GM23248 (cell line): ENCODE measurements at regions not wholly inside any gene's neighbourhood (a gene's known extent, or its start where the extent isn't known, plus 50 kb on each side); places are given as distances from the start of the nearest gene placed in this dataset.

ENCODE experiments used
- DNase-seq: peaks from one replicate; pipeline ENCODE4 v3.0.0-alpha.2; 2015
- H2AFZ ChIP-seq: fragments of 200-600 bp; sonication (generic); 2 replicates; pipeline ENCODE4 v1.6.1; 2016; ENCODE audit warnings: antibody characterized with exemption
- H3F3A ChIP-seq: fragments of 200-600 bp; sonication (generic); 2 replicates; pipeline ENCODE4 v1.6.1; 2016; ENCODE audit warnings: mild to moderate bottlenecking, antibody characterized with exemption, mixed run types; ENCODE audit not compliant: insufficient read depth
- H3K27ac ChIP-seq: fragments of 200-600 bp; sonication (generic); 2 replicates; pipeline ENCODE4 v1.5.1; 2016; ENCODE audit warnings: mild to moderate bottlenecking
- H3K27me3 ChIP-seq: fragments of 200-600 bp; sonication (generic); replicated peaks from 2 replicates; pipeline ENCODE4 v1.6.1; 2016; ENCODE audit warnings: mild to moderate bottlenecking; ENCODE audit not compliant: insufficient read depth
- H3K36me3 ChIP-seq: fragments of 200-600 bp; sonication (generic); 2 replicates; pipeline ENCODE4 v1.6.1; 2016; ENCODE audit warnings: low read depth, mild to moderate bottlenecking
- H3K4me1 ChIP-seq: fragments of 200-600 bp; sonication (generic); 2 replicates; pipeline ENCODE4 v1.6.1; 2016; ENCODE audit warnings: mild to moderate bottlenecking; ENCODE audit not compliant: insufficient read depth
- H3K4me2 ChIP-seq: fragments of 200-600 bp; sonication (generic); one replicate; pipeline ENCODE4 v1.6.1; 2016; ENCODE audit warnings: mild to moderate bottlenecking; ENCODE audit not compliant: unreplicated experiment
- H3K4me3 ChIP-seq: fragments of 200-600 bp; sonication (generic); 2 replicates; pipeline ENCODE4 v1.5.1; 2016; ENCODE audit warnings: mild to moderate bottlenecking
- H3K79me2 ChIP-seq: fragments of 200-600 bp; sonication (generic); 2 replicates; pipeline ENCODE4 v1.6.1; 2016; ENCODE audit warnings: mild to moderate bottlenecking; ENCODE audit not compliant: insufficient read depth
- H3K9ac ChIP-seq: fragments of 200-600 bp; sonication (generic); 2 replicates; pipeline ENCODE4 v1.6.1; 2016; ENCODE audit warnings: mild to moderate bottlenecking
- H3K9me2 ChIP-seq: fragments of 200-600 bp; sonication (generic); 2 replicates; pipeline ENCODE4 v1.6.1; 2016; ENCODE audit warnings: mixed run types, mild to moderate bottlenecking, moderate library complexity; ENCODE audit not compliant: insufficient read depth
- H3K9me3 ChIP-seq: fragments of 200-600 bp; sonication (generic); one replicate; pipeline ENCODE4 v1.6.1; 2017; ENCODE audit warnings: low read depth
- H4K20me1 ChIP-seq: fragments of 200-600 bp; sonication (generic); 2 replicates; pipeline ENCODE4 v1.6.0; 2016; ENCODE audit not compliant: insufficient read depth
- EZH2 ChIP-seq: fragments of 200-600 bp; sonication (generic); IDR thresholded peaks from 2 replicates; pipeline ENCODE4 v1.6.1; 2018; ENCODE audit warnings: antibody characterized with exemption, mild to moderate bottlenecking; ENCODE audit not compliant: insufficient read depth, poor library complexity, severe bottlenecking
- EZH2phosphoT487 ChIP-seq: fragments of 200-600 bp; sonication (generic); IDR thresholded peaks from 2 replicates; pipeline ENCODE4 v1.6.1; 2018; ENCODE audit warnings: antibody characterized with exemption, moderate library complexity, mild to moderate bottlenecking, low read depth; ENCODE audit not compliant: insufficient read depth
- WGBS, 2 experiments: methylation state at CpG; one replicate each; pipeline ENCODE4 v1.1.6; 2015 to 2017; ENCODE audit warnings: low lambda C conversion rate in 2 of 2, low coverage in 1 of 2; ENCODE audit errors: missing lambda C conversion rate in 2 of 2; 5-methylcytosine and 5-hydroxymethylcytosine counted together
- in situ Hi-C: fragments of 300-500 bp; cut with MboI; formaldehyde crosslinking; loops from 2 replicates; pipeline ENCODE4 v1.15.0; 2020

GRCh38 chr1:215487466-215487865 lies 79.6 kb upstream of the KCTD3 start:
- Histone ChIP-seq H4K20me1 (no peaks in the 10 kb centered on the region), H3K27me3 (no peaks in the 10 kb centered on the region), H3K4me1 (peaks cover 19% of the 10 kb centered on the region), H3K27ac (no peak overlapping the region), H3K36me3 (no peaks in the 10 kb centered on the region), H3K9me3 (no peaks in the 10 kb centered on the region), H3K4me3 (no peak overlapping the region), H3K4me2 (no peak overlapping the region), H3K79me2 (no peaks in the 10 kb centered on the region), H3K9me2 (no peaks in the 10 kb centered on the region), H2AFZ (no peak overlapping the region), H3K9ac (no peak overlapping the region), H3F3A (0 out of 2 replicates have a peak, but pooled peaks cover 14% of the 10 kb centered on the region)
- in situ Hi-C loops, result no loop called here
- no peak for TF ChIP-seq EZH2phosphoT487
- no peak for TF ChIP-seq EZH2
- 83 to 88% methylated on average over 1 of the region's 1 CpG for WGBS, 2 experiments
- DNase-seq, result no peak

DNA sequence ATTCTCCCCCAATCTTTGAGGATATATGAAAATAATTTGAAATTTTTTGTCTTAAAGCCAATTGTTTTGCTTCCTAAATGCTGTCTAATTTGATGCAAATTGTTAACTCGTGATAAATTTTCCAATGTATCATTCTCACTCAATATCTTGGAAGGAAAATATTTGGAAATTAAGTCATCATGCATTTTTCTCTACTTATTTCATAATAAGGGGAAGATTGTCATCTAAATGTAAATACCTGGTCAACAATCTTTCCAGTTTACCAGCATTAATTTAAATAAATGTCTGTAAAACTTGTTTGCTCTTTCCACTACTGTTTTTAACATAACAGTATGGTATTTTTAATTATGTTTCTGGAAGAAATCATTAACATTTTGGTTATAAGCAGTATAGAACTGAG lies 78.3 kb upstream of the KCTD3 start:
- Histone ChIP-seq H3K4me2 (no peak overlapping the region), H3K9me3 (no peaks in the 10 kb centered on the region), H3F3A (0 out of 2 replicates have a peak, but pooled peaks cover 14% of the 10 kb centered on the region), H3K27me3 (no peaks in the 10 kb centered on the region), H3K4me3 (no peak overlapping the region), H3K9me2 (no peaks in the 10 kb centered on the region), H2AFZ (no peak overlapping the region), H3K9ac (no peak overlapping the region), H3K27ac (no peak overlapping the region), H4K20me1 (no peaks in the 10 kb centered on the region), H3K79me2 (no peaks in the 10 kb centered on the region), H3K4me1 (peaks cover 19% of the 10 kb centered on the region), H3K36me3 (no peaks in the 10 kb centered on the region)
- TF ChIP-seq EZH2phosphoT487, result no peak
- WGBS, 2 experiments, result 15 to 25% methylated on average over 1 of the region's 1 CpG
- no peak for DNase-seq
- in situ Hi-C loops, result no loop called here

DNA sequence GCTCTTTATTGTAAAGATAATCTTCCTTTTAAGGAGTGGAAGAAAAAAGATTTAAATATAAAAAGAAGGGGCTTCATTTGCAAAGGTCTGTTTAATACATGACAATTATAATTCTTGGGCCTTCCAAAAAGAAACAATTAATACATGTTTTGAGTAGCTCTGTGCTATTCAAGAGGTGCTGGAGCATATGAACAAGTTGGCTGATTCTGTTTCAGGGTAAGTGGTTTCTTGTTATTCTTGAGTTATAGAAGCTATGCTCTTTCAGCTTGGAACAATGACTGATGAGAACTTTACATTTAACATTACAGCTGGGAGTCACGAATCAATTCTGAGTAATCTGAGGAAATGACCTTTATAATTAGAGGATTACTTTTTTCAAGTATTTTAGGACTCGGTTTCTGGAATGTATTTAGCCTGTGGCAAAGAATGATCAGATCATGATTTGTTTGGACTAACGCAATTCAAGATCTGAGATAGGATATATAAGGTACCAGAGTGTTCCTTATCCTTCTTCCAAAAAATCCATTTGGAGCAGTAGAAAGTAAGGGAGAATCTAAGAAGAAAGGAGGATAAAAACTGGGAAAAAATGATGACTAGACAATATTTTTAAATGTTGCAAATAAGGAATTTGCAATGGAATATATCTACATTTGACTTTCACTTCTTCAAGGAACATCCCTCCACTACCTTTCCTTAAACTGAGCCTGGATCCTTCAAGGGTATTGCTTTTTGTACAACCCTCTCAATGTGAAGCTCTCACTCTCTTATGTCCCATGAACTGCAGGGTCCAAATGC lies 77.1 kb upstream of the KCTD3 start:
- H3K27me3 ChIP-seq, result no peaks in the 10 kb centered on the region

DNA sequence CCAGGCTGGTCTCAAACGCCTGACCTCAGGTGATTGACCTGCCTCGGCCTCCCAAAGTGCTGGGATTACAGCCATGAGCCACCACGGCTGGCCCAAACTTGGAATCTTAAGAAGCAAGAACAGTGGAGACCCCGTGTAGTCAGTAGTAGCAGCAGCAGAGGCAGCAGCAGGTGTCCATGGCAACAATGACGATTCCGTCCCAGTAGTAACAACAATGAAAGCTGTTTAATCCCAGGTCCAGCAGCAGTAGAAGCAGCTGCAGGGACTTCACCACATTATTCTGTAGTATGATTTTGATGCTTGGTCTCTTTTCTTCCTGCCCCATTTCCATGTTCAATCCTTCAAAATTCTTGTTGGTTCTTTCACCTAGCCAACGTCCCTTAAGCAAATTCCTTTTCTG lies 69.6 kb upstream of the KCTD3 start:
- H3K9me2 ChIP-seq, result no peaks in the 10 kb centered on the region

More for the DNA sequence above, 77.1 kb upstream of the KCTD3 start:
- no peak overlapping the region for H3K4me3 ChIP-seq
- TF ChIP-seq EZH2phosphoT487 (no peak), EZH2 (no peak)
- no peaks in the 10 kb centered on the region for H3K9me3 ChIP-seq
- H3K79me2 ChIP-seq, result no peaks in the 10 kb centered on the region
- H3F3A ChIP-seq, result 0 out of 2 replicates have a peak, but pooled peaks cover 14% of the 10 kb centered on the region
- peaks cover 19% of the 10 kb centered on the region for H3K4me1 ChIP-seq
- H3K9ac ChIP-seq, result no peak overlapping the region
- H4K20me1 ChIP-seq, result no peaks in the 10 kb centered on the region
- in situ Hi-C loops, result no loop called here
- no peaks in the 10 kb centered on the region for H3K9me2 ChIP-seq
- H3K27ac ChIP-seq, result no peak overlapping the region
- 32% methylated on average over 3 of the region's 3 CpGs for WGBS, 2 experiments
- DNase-seq, result peak; percentile 9
- no peaks in the 10 kb centered on the region for H3K36me3 ChIP-seq
- H3K4me2 ChIP-seq, result peak overlapping the region; percentile 26
- H2AFZ ChIP-seq, result no peak overlapping the region

More for the DNA sequence above, 69.6 kb upstream of the KCTD3 start:
- H3K4me3 ChIP-seq, result no peak overlapping the region
- in situ Hi-C loops, result no loop called here
- no peaks in the 10 kb centered on the region for H3K27me3 ChIP-seq
- no peaks in the 10 kb centered on the region for H3K36me3 ChIP-seq
- no peak for DNase-seq
- no peak overlapping the region for H3K9ac ChIP-seq
- H2AFZ ChIP-seq, result no peak overlapping the region
- TF ChIP-seq EZH2 (no peak), EZH2phosphoT487 (no peak)
- no peaks in the 10 kb centered on the region for H3F3A ChIP-seq
- no peaks in the 10 kb centered on the region for H3K79me2 ChIP-seq
- H3K4me2 ChIP-seq, result no peak overlapping the region
- no peaks in the 10 kb centered on the region for H4K20me1 ChIP-seq
- no peak overlapping the region for H3K27ac ChIP-seq
- WGBS, 2 experiments, result 89 to 96% methylated on average over 7 of the region's 7 CpGs
- H3K9me3 ChIP-seq, result no peaks in the 10 kb centered on the region
- H3K4me1 ChIP-seq, result no peaks in the 10 kb centered on the region
